IMR-90 (cell line): ENCODE measurements at regions not wholly inside any gene's neighbourhood (a gene's known extent, or its start where the extent isn't known, plus 50 kb on each side); places are given as distances from the start of the nearest gene placed in this dataset.

Experiments
- CEBPB ChIP-seq: IDR thresholded peaks from 2 replicates; pipeline ENCODE4 v1.6.1; 2012; ENCODE audit warnings: low read depth, low read length, improper control_type of control experiment
- CHD1 ChIP-seq: IDR thresholded peaks from 2 replicates; pipeline ENCODE4 v1.6.1; 2012; ENCODE audit warnings: low read depth, low read length, improper control_type of control experiment
- MAFK ChIP-seq: IDR thresholded peaks from 2 replicates; pipeline ENCODE4 v1.6.1; 2012; ENCODE audit warnings: low read depth, low read length, improper control_type of control experiment
- POLR2A ChIP-seq: IDR thresholded peaks from 2 replicates; pipeline ENCODE4 v1.6.1; 2012; ENCODE audit warnings: mild to moderate bottlenecking, low read depth, low read length
- RAD21 ChIP-seq: IDR thresholded peaks from 2 replicates; pipeline ENCODE4 v1.6.1; 2012; ENCODE audit warnings: low read length, improper control_type of control experiment
- SMC3 ChIP-seq: fragments of 150-350 bp; IDR thresholded peaks from 2 replicates; pipeline ENCODE4 v1.6.1; 2016; ENCODE audit warnings: low read depth, mild to moderate bottlenecking, antibody characterized with exemption, low read length, moderate library complexity
- TF ChIP-seq, protein P1 (sequence below): conservative IDR thresholded peaks from 2 replicates; pipeline ENCODE4 v1.5.1; 2012; ENCODE audit warnings: mild to moderate bottlenecking, low read depth, low read length, improper control_type of control experiment

DNA sequence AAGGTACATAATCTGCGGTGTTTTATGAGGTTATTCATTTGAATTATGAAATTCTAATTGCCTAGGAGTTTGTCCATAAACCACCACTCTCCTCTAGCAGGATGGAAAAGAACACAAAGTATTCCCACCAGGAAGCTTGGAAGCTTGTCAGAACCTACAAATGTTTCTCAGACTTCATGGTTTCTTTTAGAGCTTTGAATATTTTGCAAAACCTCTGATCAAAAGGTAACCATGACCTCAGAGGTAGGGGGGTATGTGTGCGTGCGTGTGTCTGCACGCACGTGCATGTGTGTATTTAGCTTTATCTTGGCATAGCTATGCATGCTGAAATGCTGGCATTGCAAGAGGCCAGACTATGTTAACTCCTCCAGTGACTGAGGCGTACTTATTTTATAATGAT lies 847.0 kb downstream of the TLE1 start:
- TF ChIP-seq, protein P1, sequence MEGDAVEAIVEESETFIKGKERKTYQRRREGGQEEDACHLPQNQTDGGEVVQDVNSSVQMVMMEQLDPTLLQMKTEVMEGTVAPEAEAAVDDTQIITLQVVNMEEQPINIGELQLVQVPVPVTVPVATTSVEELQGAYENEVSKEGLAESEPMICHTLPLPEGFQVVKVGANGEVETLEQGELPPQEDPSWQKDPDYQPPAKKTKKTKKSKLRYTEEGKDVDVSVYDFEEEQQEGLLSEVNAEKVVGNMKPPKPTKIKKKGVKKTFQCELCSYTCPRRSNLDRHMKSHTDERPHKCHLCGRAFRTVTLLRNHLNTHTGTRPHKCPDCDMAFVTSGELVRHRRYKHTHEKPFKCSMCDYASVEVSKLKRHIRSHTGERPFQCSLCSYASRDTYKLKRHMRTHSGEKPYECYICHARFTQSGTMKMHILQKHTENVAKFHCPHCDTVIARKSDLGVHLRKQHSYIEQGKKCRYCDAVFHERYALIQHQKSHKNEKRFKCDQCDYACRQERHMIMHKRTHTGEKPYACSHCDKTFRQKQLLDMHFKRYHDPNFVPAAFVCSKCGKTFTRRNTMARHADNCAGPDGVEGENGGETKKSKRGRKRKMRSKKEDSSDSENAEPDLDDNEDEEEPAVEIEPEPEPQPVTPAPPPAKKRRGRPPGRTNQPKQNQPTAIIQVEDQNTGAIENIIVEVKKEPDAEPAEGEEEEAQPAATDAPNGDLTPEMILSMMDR: no peak
- TF ChIP-seq CHD1 (no peak), SMC3 (no peak), CEBPB (no peak), POLR2A (no peak), MAFK (no peak), RAD21 (no peak)
